Activated CD4-positive, alpha-beta T cell treated with anti-CD3 and anti-CD28 coated beads for 36 hours (primary cell): ENCODE measurements at regions not wholly inside any gene's neighbourhood (a gene's known extent, or its start where the extent isn't known, plus 50 kb on each side); places are given as distances from the start of the nearest gene placed in this dataset.

Experiments used
- ATAC-seq: fragments of 200-7000 bp; cut with Tn5 transposase; one replicate; pipeline ENCODE4 v1.10.0; 2021; ENCODE audit warnings: mild to moderate bottlenecking, moderate library complexity
- CTCF ChIA-PET: fragments of 350-600 bp; sonication (Branson Sonifier 250); formaldehyde crosslinking; loops from one replicate; lab custom pipeline; 2021; ENCODE audit warnings: antibody characterized with exemption; lab: Charles Lee
- POLR2A ChIA-PET: fragments of 350-600 bp; sonication (Branson Sonifier 250); formaldehyde crosslinking; loops from one replicate; lab custom pipeline; 2021; ENCODE audit warnings: antibody characterized with exemption, inconsistent platforms; lab: Charles Lee
- DNase-seq: peaks from one replicate; pipeline ENCODE4 v3.0.0-alpha.2; 2020
- H3K27ac Mint-ChIP-seq: one replicate; pipeline ENCODE4 v1.8.0; 2021; ENCODE audit warnings: mixed read lengths
- H3K27me3 Mint-ChIP-seq: one replicate; pipeline ENCODE4 v1.8.0; 2021; ENCODE audit warnings: mixed read lengths
- H3K36me3 Mint-ChIP-seq: one replicate; pipeline ENCODE4 v1.8.0; 2021; ENCODE audit warnings: low read depth, mixed read lengths
- H3K4me1 Mint-ChIP-seq: one replicate; pipeline ENCODE4 v1.8.0; 2021; ENCODE audit warnings: mixed read lengths
- H3K4me3 Mint-ChIP-seq: one replicate; pipeline ENCODE4 v1.8.0; 2021; ENCODE audit warnings: mild to moderate bottlenecking, moderate library complexity, mixed read lengths
- H3K9me3 Mint-ChIP-seq: one replicate; pipeline ENCODE4 v1.8.0; 2021; ENCODE audit warnings: low read depth, mixed read lengths
- intact Hi-C, 2 experiments: fragments of 100-400 bp; cut with DNase I in 1 of 2; cut with micrococcal nuclease in 1 of 2; formaldehyde crosslinking; loops; one replicate each; pipeline versions ENCODE4 v1.14.2 to v1.15.1; 2022 to 2024; cut with DNase I, micrococcal nuclease

DNA sequence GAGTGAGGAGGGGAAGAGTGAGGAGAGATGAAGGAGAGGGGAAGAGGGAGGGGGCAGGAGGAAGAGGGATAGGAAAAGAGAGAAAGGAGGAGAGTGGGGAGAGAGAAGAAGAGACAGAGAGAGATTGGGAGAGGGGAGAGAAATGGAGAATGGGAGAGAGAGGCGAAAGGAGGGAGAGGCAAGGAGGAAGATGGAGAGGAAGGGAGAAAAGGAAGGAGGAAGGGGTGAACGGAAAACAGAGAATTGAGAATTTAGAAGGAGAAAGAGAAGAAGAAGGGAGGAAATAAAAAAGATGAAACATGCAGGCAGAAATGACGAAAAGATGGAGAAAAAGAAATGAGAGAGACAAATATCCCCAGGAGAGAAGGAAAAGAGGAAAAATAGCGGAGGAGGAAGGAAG lies 502.8 kb downstream of the MN1 start:
- Mint-ChIP-seq H3K36me3 (no peaks in the 10 kb centered on the region), H3K27me3 (peaks cover 40% of the 10 kb centered on the region)

DNA sequence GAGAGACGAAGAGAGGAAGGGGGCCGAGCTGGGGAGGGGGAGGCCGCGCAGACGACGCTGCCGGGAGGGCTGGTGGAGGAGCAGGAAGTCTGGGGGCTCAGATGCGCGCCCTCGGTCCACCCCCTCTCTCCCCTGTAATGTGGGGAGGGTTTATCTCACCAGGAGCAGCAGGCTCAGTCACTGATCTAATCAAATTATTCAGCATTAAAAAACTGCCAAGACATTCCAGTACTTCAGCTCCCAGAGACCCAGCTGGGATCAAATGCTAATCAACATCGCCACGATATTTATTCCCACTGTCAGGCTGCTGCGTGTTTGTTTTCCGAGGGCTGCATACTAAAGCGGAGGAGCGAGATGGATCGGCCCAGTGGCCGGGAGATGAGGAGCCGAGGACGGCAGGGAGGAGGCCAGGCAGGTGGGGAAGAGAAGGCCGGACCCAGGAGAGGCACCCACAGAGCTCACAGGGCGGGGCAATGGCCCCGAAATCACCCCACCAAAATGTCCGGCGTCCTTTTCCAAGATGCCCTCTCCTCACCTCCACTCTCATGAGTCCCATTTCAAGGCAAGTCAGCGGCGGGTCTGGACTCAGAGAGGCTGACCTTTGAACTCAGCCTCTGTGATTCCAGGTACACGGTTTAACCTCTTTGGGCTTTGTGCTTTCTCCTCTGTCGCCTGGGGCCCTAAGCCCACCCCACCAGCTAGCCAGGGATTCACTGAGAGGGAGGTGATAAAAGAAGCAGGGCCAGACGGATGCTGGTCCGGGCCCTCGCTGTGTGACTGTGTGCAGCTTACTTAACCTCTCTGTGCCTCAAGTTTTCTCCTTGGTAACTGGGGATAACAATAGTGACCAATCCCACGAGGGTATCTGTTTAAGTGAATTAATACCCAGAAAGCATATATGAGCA lies 502.1 kb downstream of the MN1 start:
- no peaks in the 10 kb centered on the region for H3K9me3 Mint-ChIP-seq
- CTCF ChIA-PET: no interaction called here
- no peaks in the 10 kb centered on the region for H3K4me1 Mint-ChIP-seq
- H3K27ac Mint-ChIP-seq: no peak overlapping the region
- ATAC-seq: no peak
- intact Hi-C loops: no loop called here
- peaks cover 39% of the 10 kb centered on the region for H3K27me3 Mint-ChIP-seq
- no peak overlapping the region for H3K4me3 Mint-ChIP-seq
- POLR2A ChIA-PET: no interaction called here
- DNase-seq: no peak
- no peaks in the 10 kb centered on the region for H3K36me3 Mint-ChIP-seq

More for the DNA sequence above, 502.8 kb downstream of the MN1 start:
- Mint-ChIP-seq H3K27ac (no peak overlapping the region), H3K4me3 (no peak overlapping the region), H3K9me3 (no peaks in the 10 kb centered on the region), H3K4me1 (no peaks in the 10 kb centered on the region)
- POLR2A ChIA-PET: no interaction called here
- ATAC-seq (no peak), DNase-seq (no peak)
- CTCF ChIA-PET: no interaction called here
- intact Hi-C loops: no loop called here

GRCh38 chr22:27300536-27301285 lies 500.8 kb downstream of the MN1 start:
- Mint-ChIP-seq H3K9me3 (no peaks in the 10 kb centered on the region), H3K4me1 (no peaks in the 10 kb centered on the region), H3K36me3 (no peaks in the 10 kb centered on the region), H3K27ac (no peak overlapping the region), H3K27me3 (peaks cover 33% of the 10 kb centered on the region), H3K4me3 (no peak overlapping the region)
- POLR2A ChIA-PET: no interaction called here
- DNase-seq: no peak
- ATAC-seq: no peak
- CTCF ChIA-PET: no interaction called here
- intact Hi-C loops: no loop called here

DNA sequence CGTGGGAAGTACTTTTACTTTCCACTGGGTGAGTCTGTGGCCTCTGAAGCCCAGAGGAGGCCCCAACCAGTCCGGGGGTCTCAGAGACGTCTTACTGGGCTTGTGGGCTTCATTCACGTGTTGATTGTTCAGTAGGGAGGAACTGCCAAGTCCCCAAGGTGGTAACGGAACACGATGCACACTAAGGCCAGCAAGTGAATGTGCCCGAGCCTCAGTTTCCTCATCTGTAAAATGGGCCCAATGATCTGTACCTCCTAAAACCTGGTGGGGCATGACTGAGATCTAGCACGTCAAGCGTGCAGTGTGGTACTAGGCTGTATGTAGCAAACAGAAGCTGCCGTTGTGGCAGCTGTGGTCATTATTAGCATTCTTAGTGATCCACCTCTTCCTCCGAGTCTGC lies 499.1 kb downstream of the MN1 start:
- no peak for ATAC-seq
- POLR2A ChIA-PET: no interaction called here
- H3K36me3 Mint-ChIP-seq: no peaks in the 10 kb centered on the region
- H3K9me3 Mint-ChIP-seq: no peaks in the 10 kb centered on the region
- DNase-seq: no peak
- H3K4me1 Mint-ChIP-seq: no peaks in the 10 kb centered on the region
- H3K27me3 Mint-ChIP-seq: peaks cover 22% of the 10 kb centered on the region
- CTCF ChIA-PET: no interaction called here
- intact Hi-C loops: no loop called here
- H3K27ac Mint-ChIP-seq: no peak overlapping the region
- no peak overlapping the region for H3K4me3 Mint-ChIP-seq

- Mint-ChIP-seq H3K4me3 (no peak overlapping the region), H3K27ac (no peak overlapping the region), H3K27me3 (peaks cover 11% of the 10 kb centered on the region), H3K4me1 (no peaks in the 10 kb centered on the region), H3K9me3 (peaks cover 4% of the 10 kb centered on the region), H3K36me3 (no peaks in the 10 kb centered on the region)
- ChIA-PET POLR2A (no interaction called here), CTCF (no interaction called here)
- intact Hi-C loops: no loop called here
- DNase-seq (no peak), ATAC-seq (no peak)
These were observed 497.8 kb downstream of the MN1 start for GRCh38 chr22:27303718-27304117.

GRCh38 chr22:27306771-27307170 lies 494.8 kb downstream of the MN1 start:
- Mint-ChIP-seq H3K4me3 (no peak overlapping the region), H3K36me3 (no peaks in the 10 kb centered on the region), H3K4me1 (no peaks in the 10 kb centered on the region), H3K27ac (no peak overlapping the region), H3K9me3 (peaks cover 6% of the 10 kb centered on the region), H3K27me3 (peaks cover 2% of the 10 kb centered on the region)
- CTCF ChIA-PET: no interaction called here
- ATAC-seq: no peak
- POLR2A ChIA-PET: no interaction called here
- intact Hi-C loops: no loop called here
- no peak for DNase-seq

- no peak for ATAC-seq
- peaks cover 6% of the 10 kb centered on the region for H3K9me3 Mint-ChIP-seq
- DNase-seq: no peak
- H3K4me1 Mint-ChIP-seq: no peaks in the 10 kb centered on the region
- intact Hi-C loops: no loop called here
- no peak overlapping the region for H3K27ac Mint-ChIP-seq
- ChIA-PET POLR2A (no interaction called here), CTCF (no interaction called here)
- H3K36me3 Mint-ChIP-seq: no peaks in the 10 kb centered on the region
- H3K4me3 Mint-ChIP-seq: no peak overlapping the region
- H3K27me3 Mint-ChIP-seq: no peaks in the 10 kb centered on the region
These were observed 493.9 kb downstream of the MN1 start for GRCh38 chr22:27307545-27308247.

DNA sequence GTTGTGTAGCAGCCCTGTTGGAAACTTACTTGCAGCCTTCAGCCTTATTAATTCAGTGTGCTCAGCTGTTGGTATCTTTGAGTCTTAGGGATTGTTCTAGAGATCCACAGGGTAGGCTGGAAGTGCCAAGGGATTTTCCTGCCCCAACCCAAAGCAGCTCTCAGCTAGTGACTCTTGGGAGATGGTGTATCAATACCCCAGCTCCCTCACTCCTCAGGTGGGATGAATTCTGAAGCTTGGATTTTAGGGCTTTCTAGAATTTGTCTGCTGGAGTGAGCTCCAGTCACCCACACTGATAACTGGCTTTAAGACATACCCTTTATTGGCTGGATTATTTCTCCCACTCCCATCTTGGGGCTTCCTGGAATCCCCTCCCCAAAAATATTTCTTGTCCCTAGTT lies 493.0 kb downstream of the MN1 start:
- Mint-ChIP-seq H3K4me1 (no peaks in the 10 kb centered on the region), H3K27me3 (no peaks in the 10 kb centered on the region), H3K36me3 (no peaks in the 10 kb centered on the region), H3K9me3 (peaks cover 6% of the 10 kb centered on the region), H3K27ac (no peak overlapping the region), H3K4me3 (no peak overlapping the region)
- intact Hi-C loops: no loop called here
- no peak for ATAC-seq
- ChIA-PET POLR2A (no interaction called here), CTCF (no interaction called here)
- no peak for DNase-seq

- DNase-seq (no peak), ATAC-seq (no peak)
- POLR2A ChIA-PET: no interaction called here
- CTCF ChIA-PET: interaction anchor here (0.7 kb wide), 1 partner anchor 41 kb away, joined by 3 read pairs; no protein-coding TSS in a partner anchor
- H3K4me3 Mint-ChIP-seq: no peak overlapping the region
- intact Hi-C loops: no loop called here
- no peaks in the 10 kb centered on the region for H3K4me1 Mint-ChIP-seq
- no peak overlapping the region for H3K27ac Mint-ChIP-seq
- H3K27me3 Mint-ChIP-seq: no peaks in the 10 kb centered on the region
- no peaks in the 10 kb centered on the region for H3K36me3 Mint-ChIP-seq
- H3K9me3 Mint-ChIP-seq: peaks cover 6% of the 10 kb centered on the region
These were observed 491.9 kb downstream of the MN1 start for GRCh38 chr22:27309697-27310096.

- DNase-seq (no peak), ATAC-seq (no peak)
- Mint-ChIP-seq H3K4me3 (no peak overlapping the region), H3K4me1 (no peaks in the 10 kb centered on the region), H3K27ac (no peak overlapping the region), H3K27me3 (peaks cover 8% of the 10 kb centered on the region), H3K9me3 (peaks cover 6% of the 10 kb centered on the region), H3K36me3 (no peaks in the 10 kb centered on the region)
- intact Hi-C loops: no loop called here
- POLR2A ChIA-PET: no interaction called here
- CTCF ChIA-PET: no interaction called here
These were observed 490.4 kb downstream of the MN1 start for GRCh38 chr22:27310966-27311697.
